ENCODE measurements at regions not wholly inside any gene's neighbourhood (a gene's known extent, or its start where the extent isn't known, plus 50 kb on each side); places are given as distances from the start of the nearest gene placed in this dataset.

GRCh38 chr2:188085421-188085820 lies 206.3 kb upstream of the GULP1 start (continued):
- TF ChIP-seq CTCF (conservative IDR thresholded peaks at IDR 0.05; ENCODE audit: low read depth in 2 of 2) (no peak), ETS1 (IDR thresholded peaks at IDR 0.05) (no peak), EZH2 (IDR thresholded peaks at IDR 0.05; ENCODE audit: low read depth, unreplicated experiment) (no peak)

GRCh38 chr2:188089901-188090300 lies 201.8 kb upstream of the GULP1 start:
- ATAC-seq: no peak
- no peak for TF ChIP-seq ZNF331 (CRISPR knock-in tag; IDR thresholded peaks at IDR 0.05; ENCODE audit: low read depth)
- no peak for TF ChIP-seq EZH2phosphoT487 (IDR thresholded peaks at IDR 0.05; ENCODE audit: unreplicated experiment)
- TF ChIP-seq ZNF462 (CRISPR knock-in tag; IDR thresholded peaks at IDR 0.05): no peak
- TF ChIP-seq CREB1 (CRISPR knock-in tag; IDR thresholded peaks at IDR 0.05; ENCODE audit: low read depth): no peak
- TF ChIP-seq JUNB (IDR thresholded peaks at IDR 0.05; ENCODE audit: unreplicated experiment): no peak
- no peak for TF ChIP-seq ETS1 (IDR thresholded peaks at IDR 0.05)
- no peak for TF ChIP-seq REST (IDR thresholded peaks at IDR 0.05; ENCODE audit: unreplicated experiment)

More at GRCh38 chr2:188089901-188090300, 201.8 kb upstream of the GULP1 start:
- no peak overlapping the region for H2AFZ ChIP-seq
- H3K27me3 Mint-ChIP-seq (ENCODE audit: insufficient read depth, low read depth, poor library complexity): peaks cover 2% of the 10 kb centered on the region
- no peaks in the 10 kb centered on the region for H3K79me2 ChIP-seq (replicated peaks; ENCODE audit: insufficient read depth)
- H3K36me3 Mint-ChIP-seq (ENCODE audit: low read depth): peaks cover 2% of the 10 kb centered on the region; the same call in 1 of the 3 replicates
- no peaks in the 10 kb centered on the region for H3F3A ChIP-seq (replicated peaks; ENCODE audit: low read depth)
- no peak overlapping the region for H3K4me2 ChIP-seq
- H3K9me2 ChIP-seq (ENCODE audit: insufficient read depth): 0 out of 2 replicates have a peak, but pooled peaks cover 5% of the 10 kb centered on the region
- H3K9me3 Mint-ChIP-seq: peaks cover 5% of the 10 kb centered on the region; the same call in 2 of the 3 replicates
- H3K4me1 ChIP-seq (ENCODE audit: insufficient read depth): no peaks in the 10 kb centered on the region
- H3K27ac Mint-ChIP-seq: no peak overlapping the region
- no peak for DNase-seq (ENCODE audit: low spot score)
- H3K36me3 ChIP-seq (ENCODE audit: insufficient read depth): no peaks in the 10 kb centered on the region; the same call in 1 of the 2 replicates
- H3K4me1 Mint-ChIP-seq: peaks cover 7% of the 10 kb centered on the region; the same call in 1 of the 3 replicates
- no peak overlapping the region for H3K4me3 ChIP-seq
- H3K27ac ChIP-seq (ENCODE audit: low read depth): no peak overlapping the region
- H3K4me3 Mint-ChIP-seq: no peak overlapping the region
- no peaks in the 10 kb centered on the region for H4K20me1 ChIP-seq (replicated peaks; ENCODE audit: insufficient read depth)
- no peaks in the 10 kb centered on the region for H3K27me3 ChIP-seq (ENCODE audit: insufficient read depth)
